ENCODE measurements at regions not wholly inside any gene's neighbourhood (a gene's known extent, or its start where the extent isn't known, plus 50 kb on each side); places are given as distances from the start of the nearest gene placed in this dataset.

DNA sequence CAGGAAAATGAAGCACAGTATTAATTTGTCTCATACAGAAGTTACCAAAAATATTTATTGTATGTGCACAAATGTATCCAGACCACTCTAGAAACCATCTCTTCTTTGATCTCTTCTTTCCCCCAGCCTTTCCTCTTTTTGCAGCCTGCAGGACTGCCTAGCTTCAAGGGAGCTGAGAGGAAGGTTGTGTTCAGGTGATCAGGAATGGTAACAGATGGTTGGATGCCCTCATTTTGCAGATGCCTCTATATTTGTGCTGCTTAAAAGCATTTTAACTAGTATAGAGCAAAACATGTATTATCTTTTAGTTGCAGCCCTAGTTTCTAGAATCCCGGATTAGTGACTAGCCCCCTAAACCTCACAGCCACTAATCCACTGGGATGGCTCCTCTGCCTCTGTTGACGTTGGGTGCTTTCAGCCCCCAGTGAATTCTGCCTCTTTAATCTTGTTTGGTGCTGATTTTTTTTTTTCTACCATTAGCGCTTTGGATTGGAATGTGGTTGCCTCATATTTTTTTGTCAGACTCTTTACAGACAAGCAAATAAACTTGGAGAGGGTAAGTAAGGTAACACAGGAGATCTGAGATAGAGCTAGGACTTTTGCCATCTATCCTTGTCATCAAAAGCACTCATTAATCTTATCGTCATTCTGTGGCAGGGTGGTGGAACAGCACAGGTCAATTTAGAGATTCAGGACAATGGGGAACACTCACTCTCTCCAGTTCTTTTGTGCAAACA, 103.8 kb upstream of the NDUFV2 start (continued):
- TF ChIP-seq KAT7 (CRISPR knock-in tag; IDR thresholded peaks at IDR 0.05; ENCODE audit: borderline replicate concordance) (0 out of 2 replicates have a peak, but pooled peaks have one; percentile 5), GTF2E2 (tag; IDR thresholded peaks at IDR 0.05) (0 out of 2 replicates have a peak, but pooled peaks have one; percentile 50), ATF7 (IDR thresholded peaks at IDR 0.05) (peak; percentile 67; the same call in 1 of the 2 replicates), ZNF766 (CRISPR knock-in tag; conservative IDR thresholded peaks at IDR 0.05) (no peak), ARHGAP35 (IDR thresholded peaks at IDR 0.05; ENCODE audit: partially characterized antibody) (no peak), STAG1 (CRISPR knock-in tag; IDR thresholded peaks at IDR 0.05; ENCODE audit: borderline replicate concordance) (no peak), NFE2 (IDR thresholded peaks at IDR 0.05; ENCODE audit: low read depth) (no peak), SMARCA4 (IDR thresholded peaks at IDR 0.05) (peak; percentile 83), RBM39 (optimal IDR thresholded peaks at IDR 0.05; ENCODE audit: low read depth, low read length) (no peak), HMG20B (CRISPR knock-in tag; IDR thresholded peaks at IDR 0.05) (no peak), NR2C1 (IDR thresholded peaks at IDR 0.05) (no peak), NR2C1 (tag; IDR thresholded peaks at IDR 0.05) (no peak; the same call in 1 of the 2 replicates)
- TF ChIP-seq, protein P1, sequence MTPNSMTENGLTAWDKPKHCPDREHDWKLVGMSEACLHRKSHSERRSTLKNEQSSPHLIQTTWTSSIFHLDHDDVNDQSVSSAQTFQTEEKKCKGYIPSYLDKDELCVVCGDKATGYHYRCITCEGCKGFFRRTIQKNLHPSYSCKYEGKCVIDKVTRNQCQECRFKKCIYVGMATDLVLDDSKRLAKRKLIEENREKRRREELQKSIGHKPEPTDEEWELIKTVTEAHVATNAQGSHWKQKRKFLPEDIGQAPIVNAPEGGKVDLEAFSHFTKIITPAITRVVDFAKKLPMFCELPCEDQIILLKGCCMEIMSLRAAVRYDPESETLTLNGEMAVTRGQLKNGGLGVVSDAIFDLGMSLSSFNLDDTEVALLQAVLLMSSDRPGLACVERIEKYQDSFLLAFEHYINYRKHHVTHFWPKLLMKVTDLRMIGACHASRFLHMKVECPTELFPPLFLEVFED (CRISPR knock-in tag; conservative IDR thresholded peaks at IDR 0.05) = no peak
- TF ChIP-seq, protein P2, sequence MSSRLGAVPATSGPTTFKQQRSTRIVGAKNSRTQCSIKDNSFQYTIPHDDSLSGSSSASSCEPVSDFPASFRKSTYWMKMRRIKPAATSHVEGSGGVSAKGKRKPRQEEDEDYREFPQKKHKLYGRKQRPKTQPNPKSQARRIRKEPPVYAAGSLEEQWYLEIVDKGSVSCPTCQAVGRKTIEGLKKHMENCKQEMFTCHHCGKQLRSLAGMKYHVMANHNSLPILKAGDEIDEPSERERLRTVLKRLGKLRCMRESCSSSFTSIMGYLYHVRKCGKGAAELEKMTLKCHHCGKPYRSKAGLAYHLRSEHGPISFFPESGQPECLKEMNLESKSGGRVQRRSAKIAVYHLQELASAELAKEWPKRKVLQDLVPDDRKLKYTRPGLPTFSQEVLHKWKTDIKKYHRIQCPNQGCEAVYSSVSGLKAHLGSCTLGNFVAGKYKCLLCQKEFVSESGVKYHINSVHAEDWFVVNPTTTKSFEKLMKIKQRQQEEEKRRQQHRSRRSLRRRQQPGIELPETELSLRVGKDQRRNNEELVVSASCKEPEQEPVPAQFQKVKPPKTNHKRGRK (tag; IDR thresholded peaks at IDR 0.05) = peak; percentile 14; the same call in 1 of the 2 replicates
- TF ChIP-seq, protein P3, sequence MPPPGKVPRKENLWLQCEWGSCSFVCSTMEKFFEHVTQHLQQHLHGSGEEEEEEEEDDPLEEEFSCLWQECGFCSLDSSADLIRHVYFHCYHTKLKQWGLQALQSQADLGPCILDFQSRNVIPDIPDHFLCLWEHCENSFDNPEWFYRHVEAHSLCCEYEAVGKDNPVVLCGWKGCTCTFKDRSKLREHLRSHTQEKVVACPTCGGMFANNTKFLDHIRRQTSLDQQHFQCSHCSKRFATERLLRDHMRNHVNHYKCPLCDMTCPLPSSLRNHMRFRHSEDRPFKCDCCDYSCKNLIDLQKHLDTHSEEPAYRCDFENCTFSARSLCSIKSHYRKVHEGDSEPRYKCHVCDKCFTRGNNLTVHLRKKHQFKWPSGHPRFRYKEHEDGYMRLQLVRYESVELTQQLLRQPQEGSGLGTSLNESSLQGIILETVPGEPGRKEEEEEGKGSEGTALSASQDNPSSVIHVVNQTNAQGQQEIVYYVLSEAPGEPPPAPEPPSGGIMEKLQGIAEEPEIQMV (tag; conservative IDR thresholded peaks at IDR 0.05; ENCODE audit: low read depth) = peak; percentile 16; the same call in 1 of the 2 replicates
- TF ChIP-seq, protein P4, sequence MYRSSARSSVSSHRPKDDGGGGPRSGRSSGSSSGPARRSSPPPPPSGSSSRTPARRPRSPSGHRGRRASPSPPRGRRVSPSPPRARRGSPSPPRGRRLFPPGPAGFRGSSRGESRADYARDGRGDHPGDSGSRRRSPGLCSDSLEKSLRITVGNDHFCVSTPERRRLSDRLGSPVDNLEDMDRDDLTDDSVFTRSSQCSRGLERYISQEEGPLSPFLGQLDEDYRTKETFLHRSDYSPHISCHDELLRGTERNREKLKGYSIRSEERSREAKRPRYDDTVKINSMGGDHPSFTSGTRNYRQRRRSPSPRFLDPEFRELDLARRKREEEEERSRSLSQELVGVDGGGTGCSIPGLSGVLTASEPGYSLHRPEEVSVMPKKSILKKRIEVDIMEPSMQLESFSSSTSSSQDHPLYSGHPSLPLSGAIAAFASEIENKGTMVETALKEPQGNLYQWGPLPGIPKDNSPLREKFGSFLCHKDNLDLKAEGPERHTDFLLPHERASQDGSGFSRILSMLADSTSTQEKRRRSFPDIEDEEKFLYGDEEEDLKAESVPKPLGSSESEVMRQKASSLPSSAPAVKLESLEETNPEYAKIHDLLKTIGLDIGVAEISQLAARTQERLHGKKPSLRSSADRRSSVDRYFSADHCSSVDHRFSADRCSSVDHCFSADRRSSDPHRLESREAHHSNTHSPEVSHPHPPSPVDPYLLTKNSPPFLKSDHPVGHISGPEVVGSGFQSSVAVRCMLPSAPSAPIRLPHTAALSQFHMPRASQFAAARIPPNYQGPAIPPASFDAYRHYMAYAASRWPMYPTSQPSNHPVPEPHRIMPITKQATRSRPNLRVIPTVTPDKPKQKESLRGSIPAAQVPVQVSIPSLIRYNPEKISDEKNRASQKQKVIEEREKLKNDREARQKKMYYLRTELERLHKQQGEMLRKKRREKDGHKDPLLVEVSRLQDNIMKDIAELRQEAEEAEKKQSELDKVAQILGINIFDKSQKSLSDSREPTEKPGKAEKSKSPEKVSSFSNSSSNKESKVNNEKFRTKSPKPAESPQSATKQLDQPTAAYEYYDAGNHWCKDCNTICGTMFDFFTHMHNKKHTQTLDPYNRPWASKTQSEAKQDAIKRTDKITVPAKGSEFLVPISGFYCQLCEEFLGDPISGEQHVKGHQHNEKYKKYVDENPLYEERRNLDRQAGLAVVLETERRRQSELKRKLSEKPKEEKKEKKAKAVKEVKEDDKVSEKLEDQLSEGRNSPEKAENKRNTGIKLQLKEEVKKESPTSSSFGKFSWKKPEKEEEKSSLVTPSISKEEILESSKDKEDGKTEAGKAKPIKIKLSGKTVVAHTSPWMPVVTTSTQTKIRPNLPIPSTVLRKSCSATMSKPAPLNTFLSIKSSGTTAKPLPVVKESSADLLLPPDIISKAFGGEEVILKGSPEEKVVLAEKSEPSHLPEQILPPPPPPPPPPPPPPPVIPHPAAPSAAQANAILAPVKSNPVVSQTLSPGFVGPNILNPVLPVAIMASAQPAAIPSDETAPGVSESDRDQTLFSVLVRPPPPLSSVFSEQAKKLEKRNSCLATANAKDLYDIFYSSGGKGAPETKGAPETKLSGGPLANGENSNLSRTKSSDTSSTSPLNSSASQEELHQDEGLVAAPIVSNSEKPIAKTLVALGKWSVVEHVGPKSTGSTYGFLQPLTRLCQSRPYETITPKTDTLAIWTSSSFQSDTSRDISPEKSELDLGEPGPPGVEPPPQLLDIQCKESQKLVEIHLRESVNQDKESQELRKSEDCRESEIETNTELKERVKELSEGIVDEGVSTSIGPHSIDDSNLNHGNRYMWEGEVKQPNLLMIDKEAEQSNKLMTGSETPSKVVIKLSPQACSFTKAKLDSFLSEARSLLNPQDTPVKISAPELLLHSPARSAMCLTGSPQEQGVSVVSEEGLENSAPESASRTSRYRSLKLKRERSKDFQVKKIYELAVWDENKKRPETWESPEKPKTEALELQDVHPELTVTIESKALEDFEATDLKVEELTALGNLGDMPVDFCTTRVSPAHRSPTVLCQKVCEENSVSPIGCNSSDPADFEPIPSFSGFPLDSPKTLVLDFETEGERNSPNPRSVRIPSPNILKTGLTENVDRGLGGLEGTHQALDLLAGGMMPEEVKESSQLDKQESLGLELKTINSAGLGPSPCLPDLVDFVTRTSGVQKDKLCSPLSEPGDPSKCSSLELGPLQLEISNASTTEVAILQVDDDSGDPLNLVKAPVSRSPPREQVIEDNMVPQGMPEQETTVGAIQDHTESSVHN (IDR thresholded peaks at IDR 0.05; ENCODE audit: borderline replicate concordance in 1 of 2, low read depth in 1 of 2) = no peak

Measured in K562 (cell line).